GM23338 (cell line): ENCODE measurements at regions not wholly inside any gene's neighbourhood (a gene's known extent, or its start where the extent isn't known, plus 50 kb on each side); places are given as distances from the start of the nearest gene placed in this dataset.

Experiments used
- ATAC-seq: fragments of 200-7000 bp; cut with Tn5 transposase; 3 replicates; pipeline ENCODE4 v1.9.1; 2020
- DNase-seq: peaks from one replicate; pipeline ENCODE4 v3.0.0-alpha.2; 2015; ENCODE audit warnings: low spot score
- H2AFZ ChIP-seq: fragments of 200-600 bp; sonication (generic); 2 replicates; pipeline ENCODE4 v1.8.0; 2016; ENCODE audit warnings: antibody characterized with exemption, mild to moderate bottlenecking, moderate library complexity
- H3F3A ChIP-seq: fragments of 200-600 bp; sonication (generic); replicated peaks from 2 replicates; pipeline ENCODE4 v1.8.0; 2017; ENCODE audit warnings: antibody characterized with exemption, mixed run types, low read depth
- H3K27ac ChIP-seq: fragments of 200-600 bp; sonication (generic); 2 replicates; pipeline ENCODE4 v1.6.1; 2016; ENCODE audit warnings: low read depth
- H3K27me3 ChIP-seq: fragments of 200-600 bp; sonication (generic); 2 replicates; pipeline ENCODE4 v1.8.0; 2016; ENCODE audit warnings: mild to moderate bottlenecking, mixed run types, moderate library complexity; ENCODE audit not compliant: insufficient read depth
- H3K36me3 ChIP-seq: fragments of 200-600 bp; sonication (generic); 2 replicates; pipeline ENCODE4 v1.8.0; 2016; ENCODE audit warnings: mild to moderate bottlenecking; ENCODE audit not compliant: insufficient read depth
- H3K4me1 ChIP-seq: fragments of 200-600 bp; sonication (generic); 2 replicates; pipeline ENCODE4 v1.8.0; 2016; ENCODE audit warnings: mild to moderate bottlenecking, moderate library complexity; ENCODE audit not compliant: insufficient read depth
- H3K4me2 ChIP-seq: fragments of 200-600 bp; sonication (generic); 2 replicates; pipeline ENCODE4 v1.7.1; 2017; ENCODE audit warnings: mixed run types
- H3K4me3 ChIP-seq: fragments of 200-600 bp; sonication (generic); 2 replicates; pipeline ENCODE4 v1.6.1; 2016; ENCODE audit warnings: mixed run types
- H3K79me2 ChIP-seq: fragments of 200-600 bp; sonication (generic); replicated peaks from 2 replicates; pipeline ENCODE4 v1.8.0; 2017; ENCODE audit warnings: mild to moderate bottlenecking; ENCODE audit not compliant: insufficient read depth
- H3K9me2 ChIP-seq: fragments of 200-600 bp; sonication (generic); 2 replicates; pipeline ENCODE4 v1.8.0; 2017; ENCODE audit not compliant: insufficient read depth
- H4K20me1 ChIP-seq: fragments of 200-600 bp; sonication (generic); replicated peaks from 2 replicates; pipeline ENCODE4 v1.8.0; 2017; ENCODE audit warnings: mild to moderate bottlenecking; ENCODE audit not compliant: insufficient read depth
- H3K27ac Mint-ChIP-seq: 2 replicates; pipeline ENCODE4 v1.8.0; 2020; ENCODE audit warnings: inconsistent platforms, mild to moderate bottlenecking, moderate library complexity, mixed read lengths
- H3K27me3 Mint-ChIP-seq: 3 replicates; pipeline ENCODE4 v1.8.0; 2022; ENCODE audit warnings: low read depth, mild to moderate bottlenecking, moderate library complexity, mixed read lengths, inconsistent platforms; ENCODE audit not compliant: insufficient read depth, poor library complexity
- H3K36me3 Mint-ChIP-seq: 3 replicates; pipeline ENCODE4 v1.8.0; 2021; ENCODE audit warnings: low read depth, mild to moderate bottlenecking, inconsistent platforms, moderate library complexity, mixed read lengths
- H3K4me1 Mint-ChIP-seq: 3 replicates; pipeline ENCODE4 v1.8.0; 2020; ENCODE audit warnings: mild to moderate bottlenecking, inconsistent platforms, mixed read lengths
- H3K4me3 Mint-ChIP-seq: 3 replicates; pipeline ENCODE4 v1.8.0; 2021; ENCODE audit warnings: moderate library complexity, mild to moderate bottlenecking, inconsistent platforms, mixed read lengths
- H3K9me3 Mint-ChIP-seq: 3 replicates; pipeline ENCODE4 v1.8.0; 2020; ENCODE audit warnings: moderate library complexity, mild to moderate bottlenecking, inconsistent platforms, mixed read lengths
- CREB1 ChIP-seq: fragments of 250-450 bp; sonication (Bioruptor Pico); IDR thresholded peaks from 2 replicates; pipeline ENCODE4 v1.5.0; 2020; ENCODE audit warnings: low read depth, mild to moderate bottlenecking, moderate library complexity
- ETS1 ChIP-seq: IDR thresholded peaks from 2 replicates; pipeline ENCODE4 v1.6.1; 2016; ENCODE audit warnings: antibody characterized with exemption
- EZH2 ChIP-seq: fragments of 200-600 bp; sonication (generic); IDR thresholded peaks from one replicate; pipeline ENCODE4 v1.8.0; 2017; ENCODE audit warnings: antibody characterized with exemption, mild to moderate bottlenecking, low read depth; ENCODE audit not compliant: unreplicated experiment
- EZH2phosphoT487 ChIP-seq: fragments of 200-600 bp; sonication (generic); IDR thresholded peaks from one replicate; pipeline ENCODE4 v1.8.1; 2018; ENCODE audit warnings: antibody characterized with exemption; ENCODE audit not compliant: unreplicated experiment
- JUNB ChIP-seq: IDR thresholded peaks from one replicate; pipeline ENCODE4 v1.6.1; 2016; ENCODE audit warnings: antibody characterized with exemption; ENCODE audit not compliant: unreplicated experiment
- NANOG ChIP-seq: IDR thresholded peaks from 2 replicates; pipeline ENCODE4 v1.6.1; 2016; ENCODE audit warnings: antibody characterized with exemption, borderline replicate concordance
- POLR2AphosphoS5 ChIP-seq: IDR thresholded peaks from 2 replicates; pipeline ENCODE4 v1.6.1; 2016; ENCODE audit warnings: antibody characterized with exemption, low read depth
- REST ChIP-seq: IDR thresholded peaks from one replicate; pipeline ENCODE4 v1.6.1; 2018; ENCODE audit warnings: antibody characterized with exemption; ENCODE audit not compliant: unreplicated experiment
- STAT1 ChIP-seq: IDR thresholded peaks from one replicate; pipeline ENCODE4 v1.6.1; 2016; ENCODE audit warnings: antibody characterized with exemption; ENCODE audit not compliant: unreplicated experiment
- ZNF114 ChIP-seq: fragments of 250-450 bp; sonication (Bioruptor Pico); IDR thresholded peaks from 2 replicates; pipeline ENCODE4 v1.5.0; 2020; ENCODE audit warnings: mild to moderate bottlenecking, moderate library complexity
- ZNF331 ChIP-seq: fragments of 250-450 bp; sonication (Bioruptor Pico); IDR thresholded peaks from 2 replicates; pipeline ENCODE4 v1.5.0; 2020; ENCODE audit warnings: low read depth, mild to moderate bottlenecking, moderate library complexity
- ZNF462 ChIP-seq: fragments of 250-450 bp; sonication (Bioruptor Pico); IDR thresholded peaks from 2 replicates; pipeline ENCODE4 v1.5.0; 2020; ENCODE audit warnings: mild to moderate bottlenecking, moderate library complexity

DNA sequence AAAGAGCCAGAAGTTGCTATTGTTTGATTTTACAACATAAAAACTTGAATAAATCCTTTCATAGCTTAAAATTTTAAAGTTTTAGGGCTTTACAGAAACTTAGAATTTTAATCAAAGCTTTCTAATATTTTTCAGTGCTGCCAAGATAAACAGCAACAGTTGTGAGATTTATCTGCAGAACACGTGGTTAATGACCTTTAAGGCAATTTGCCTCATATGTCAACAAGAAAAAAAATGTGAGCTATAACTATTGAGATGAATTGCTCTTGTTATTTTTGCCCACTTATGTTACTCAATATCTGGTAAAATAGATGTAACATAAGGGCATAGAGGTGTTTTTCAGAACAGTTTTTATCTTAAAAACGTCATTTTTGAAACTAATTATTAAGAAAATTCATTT lies 96.7 kb upstream of the NECTIN3 start (continued):
- no peak for TF ChIP-seq ZNF331

DNA sequence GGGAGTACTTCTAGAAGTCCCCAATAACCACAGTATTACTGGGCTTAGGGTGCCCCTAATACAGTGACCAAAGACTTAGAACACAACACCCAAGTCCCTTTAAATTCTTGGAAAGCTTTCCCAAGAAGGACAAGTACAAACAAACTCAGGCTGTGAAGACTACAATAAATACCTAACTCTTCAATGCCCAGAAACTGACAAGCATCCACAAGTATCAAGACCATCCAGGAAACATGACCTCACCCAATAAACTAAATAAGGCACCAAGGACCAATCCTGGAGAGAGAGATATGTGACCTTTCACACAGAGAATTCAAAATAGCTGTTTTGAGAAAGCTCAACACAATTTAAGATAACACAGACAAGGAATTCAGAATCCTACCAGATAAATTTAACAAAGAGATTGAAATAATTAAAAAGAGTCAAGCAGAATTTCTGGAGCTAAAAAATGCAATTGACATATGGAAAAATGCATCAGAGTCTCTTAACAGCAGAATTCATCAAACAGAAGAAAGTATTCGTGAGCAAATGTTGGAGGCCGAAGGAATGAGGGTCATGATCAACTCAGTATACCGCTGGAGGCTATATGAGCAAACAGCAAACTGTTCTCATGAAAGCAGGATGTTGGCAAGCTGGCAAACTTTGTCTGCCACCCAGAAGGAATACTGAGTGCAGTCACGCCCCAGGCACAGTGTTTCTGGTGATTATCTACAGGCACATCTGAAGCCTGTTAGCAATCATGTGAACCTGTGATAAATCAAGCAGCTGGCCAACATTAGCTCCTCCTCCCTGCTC lies 87.0 kb upstream of the NECTIN3 start:
- Mint-ChIP-seq H3K9me3 (no peaks in the 10 kb centered on the region; the same call in 2 of the 3 replicates), H3K27me3 (no peaks in the 10 kb centered on the region), H3K4me1 (no peaks in the 10 kb centered on the region), H3K36me3 (no peaks in the 10 kb centered on the region), H3K27ac (no peak overlapping the region), H3K4me3 (no peak overlapping the region)
- H3K9me2 ChIP-seq, result 0 out of 2 replicates have a peak, but pooled peaks cover 5% of the 10 kb centered on the region
- H4K20me1 ChIP-seq, result no peaks in the 10 kb centered on the region
- no peak overlapping the region for H3K4me3 ChIP-seq
- H3K27ac ChIP-seq, result no peak overlapping the region
- H3K27me3 ChIP-seq, result no peaks in the 10 kb centered on the region
- H2AFZ ChIP-seq, result no peak overlapping the region
- H3K4me2 ChIP-seq, result no peak overlapping the region
- DNase-seq (no peak), ATAC-seq (no peak)
- no peaks in the 10 kb centered on the region for H3K79me2 ChIP-seq
- no peaks in the 10 kb centered on the region for H3K4me1 ChIP-seq
- H3K36me3 ChIP-seq, result no peaks in the 10 kb centered on the region
- no peaks in the 10 kb centered on the region for H3F3A ChIP-seq
- TF ChIP-seq POLR2AphosphoS5 (no peak), JUNB (no peak), ETS1 (no peak), STAT1 (no peak), ZNF114 (no peak), REST (no peak), CREB1 (no peak), EZH2phosphoT487 (no peak), NANOG (no peak), EZH2 (no peak), ZNF462 (CRISPR knock-in tag) (no peak), ZNF331 (no peak)
